HG03469 (cell line): ENCODE measurements at regions not wholly inside any gene's neighbourhood (a gene's known extent, or its start where the extent isn't known, plus 50 kb on each side); places are given as distances from the start of the nearest gene placed in this dataset.

Experiments used
- ATAC-seq: cut with Tn5 transposase; IDR thresholded peaks from one replicate; pipeline ENCODE4 v1.9.1; 2021; ENCODE audit warnings: mild to moderate bottlenecking, moderate library complexity, moderate number of reproducible peaks; ENCODE audit not compliant: unreplicated experiment

GRCh38 chr4:3830774-3831528 is 64.8 kb downstream of the ADRA2C start:
- ATAC-seq = no peak

DNA sequence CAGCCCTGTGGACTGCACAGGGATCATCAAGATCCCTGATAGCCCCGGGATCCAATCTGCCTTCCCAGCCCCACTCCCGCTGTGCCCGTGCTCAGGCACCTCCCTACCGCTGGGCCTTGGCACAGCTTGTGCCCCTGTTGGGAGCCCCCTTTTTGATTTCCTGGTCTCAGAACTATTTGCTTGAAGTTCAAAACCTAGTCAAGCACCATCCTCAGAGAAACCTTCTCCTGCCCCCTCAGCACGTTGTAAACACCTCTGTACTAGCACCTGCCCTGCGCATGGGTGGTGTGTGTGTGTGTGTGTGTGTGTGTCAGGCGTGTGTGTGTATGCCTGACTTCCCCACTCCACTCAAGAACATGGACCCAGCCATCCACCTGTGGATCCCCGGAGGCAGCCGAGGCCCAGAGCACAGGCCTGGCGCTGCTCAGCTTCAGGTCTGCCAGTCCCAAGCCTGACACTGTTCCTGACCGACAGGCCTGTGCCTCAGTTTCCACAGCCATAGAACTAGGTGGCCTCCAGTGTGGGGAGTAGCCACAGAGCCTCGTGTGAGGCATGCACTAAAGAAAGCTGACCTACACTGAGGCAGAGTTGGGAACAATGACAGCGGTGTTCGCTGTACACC is 65.5 kb downstream of the ADRA2C start:
- ATAC-seq = no peak

DNA sequence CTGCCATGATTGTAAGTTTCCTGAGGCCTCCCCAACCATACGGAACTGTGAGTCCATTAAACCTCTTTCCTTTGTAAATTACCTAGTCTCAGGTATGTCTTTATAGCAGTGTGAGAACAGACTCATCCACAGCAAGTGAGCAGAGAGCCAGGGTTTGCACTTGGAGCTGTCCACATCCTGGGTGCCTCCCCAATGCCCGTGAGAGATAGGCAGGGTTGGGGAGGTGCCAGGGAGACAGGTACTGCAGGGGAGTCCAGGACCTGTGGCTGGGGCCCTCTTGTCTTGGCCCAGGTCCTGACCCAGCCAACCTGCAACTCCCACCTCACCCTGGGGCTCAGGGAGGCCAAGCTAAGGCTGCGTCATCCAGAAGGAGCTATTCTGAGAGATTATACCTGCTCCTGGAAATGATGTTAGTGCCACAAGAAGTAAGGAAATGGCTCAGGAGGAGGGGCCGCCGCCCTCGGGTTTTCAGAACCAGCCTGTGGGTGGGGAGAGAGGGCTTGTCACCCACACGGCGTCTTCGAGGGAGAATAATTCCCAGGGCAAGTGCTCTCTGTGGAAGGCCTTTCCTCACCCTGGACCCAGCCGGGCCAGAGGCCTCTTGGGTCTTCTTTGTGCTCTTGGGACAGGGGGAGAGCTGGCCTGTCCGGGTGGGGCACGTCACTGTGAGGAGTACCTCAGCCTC is 66.5 kb downstream of the ADRA2C start:
- ATAC-seq = no peak

- no peak for ATAC-seq
Observed at GRCh38 chr4:3833326-3833989, 67.3 kb downstream of the ADRA2C start.

DNA sequence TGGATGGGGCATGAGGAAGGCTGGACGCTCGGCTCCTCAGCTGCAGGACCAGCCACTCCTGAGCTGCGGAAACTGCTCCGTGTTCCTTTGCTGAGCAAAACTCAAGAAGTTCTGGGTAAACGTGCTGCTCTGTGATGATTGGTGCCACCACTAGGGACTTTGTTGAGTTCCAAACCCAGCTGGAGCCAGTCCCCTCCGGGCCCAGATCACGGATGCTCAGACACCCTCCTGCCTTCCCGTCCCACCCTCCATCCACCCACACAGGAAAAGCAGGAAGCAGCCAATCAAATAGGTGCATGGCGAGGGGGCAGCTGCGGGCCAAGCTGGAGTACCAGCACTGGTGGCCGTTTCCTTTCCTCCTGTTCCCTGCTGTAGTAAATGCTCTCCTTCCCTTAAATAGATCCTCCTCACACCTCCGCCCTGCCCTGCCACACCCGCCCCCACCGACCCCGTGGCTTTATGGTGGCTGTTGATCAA is 68.0 kb downstream of the ADRA2C start:
- no peak for ATAC-seq

GRCh38 chr4:3834663-3835521 is 68.7 kb downstream of the ADRA2C start:
- no peak for ATAC-seq

GRCh38 chr4:3835527-3836405 is 69.6 kb downstream of the ADRA2C start:
- no peak for ATAC-seq

- no peak for ATAC-seq
Observed at GRCh38 chr4:3836406-3836755, 70.2 kb downstream of the ADRA2C start.

DNA sequence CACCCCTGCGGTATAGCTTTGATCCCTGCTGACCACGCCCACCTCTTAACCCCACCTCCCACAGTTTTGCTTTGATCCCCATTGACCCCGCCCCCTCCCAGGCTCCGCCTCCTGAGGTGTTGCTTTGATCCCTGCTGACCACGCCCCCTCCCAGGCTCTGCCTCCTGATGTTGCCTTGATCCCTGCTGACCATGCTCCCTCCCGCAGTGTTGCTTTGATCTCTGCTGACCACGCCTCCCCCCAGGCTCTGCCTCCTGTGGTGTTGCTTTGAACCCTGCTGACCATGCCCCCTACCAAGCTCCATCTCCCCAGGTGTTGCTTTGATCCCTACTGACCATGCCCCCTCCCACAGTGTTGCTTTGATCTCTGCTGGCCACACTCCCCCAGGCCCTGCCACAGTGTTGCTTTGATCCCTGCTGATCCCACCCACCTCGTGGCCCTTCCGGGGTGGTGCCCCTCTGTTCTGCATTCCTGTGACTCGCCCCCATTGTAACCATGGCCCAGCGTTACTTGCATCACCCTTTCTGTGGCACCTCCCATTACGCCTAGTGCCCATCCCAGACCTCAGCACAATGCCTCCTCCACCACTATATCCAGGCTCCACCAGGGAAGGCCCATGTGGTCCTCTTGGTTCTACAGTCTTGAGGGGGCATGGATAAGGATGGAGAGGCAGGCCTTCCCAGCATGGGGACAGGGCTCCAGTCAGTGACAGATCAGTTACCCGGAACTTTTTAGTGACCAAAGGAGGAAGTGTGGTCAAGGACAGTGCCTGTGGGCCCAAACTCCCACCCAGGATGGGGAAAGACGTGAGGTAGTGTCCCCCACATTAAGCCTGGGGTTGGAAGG is 70.8 kb downstream of the ADRA2C start:
- ATAC-seq = no peak

DNA sequence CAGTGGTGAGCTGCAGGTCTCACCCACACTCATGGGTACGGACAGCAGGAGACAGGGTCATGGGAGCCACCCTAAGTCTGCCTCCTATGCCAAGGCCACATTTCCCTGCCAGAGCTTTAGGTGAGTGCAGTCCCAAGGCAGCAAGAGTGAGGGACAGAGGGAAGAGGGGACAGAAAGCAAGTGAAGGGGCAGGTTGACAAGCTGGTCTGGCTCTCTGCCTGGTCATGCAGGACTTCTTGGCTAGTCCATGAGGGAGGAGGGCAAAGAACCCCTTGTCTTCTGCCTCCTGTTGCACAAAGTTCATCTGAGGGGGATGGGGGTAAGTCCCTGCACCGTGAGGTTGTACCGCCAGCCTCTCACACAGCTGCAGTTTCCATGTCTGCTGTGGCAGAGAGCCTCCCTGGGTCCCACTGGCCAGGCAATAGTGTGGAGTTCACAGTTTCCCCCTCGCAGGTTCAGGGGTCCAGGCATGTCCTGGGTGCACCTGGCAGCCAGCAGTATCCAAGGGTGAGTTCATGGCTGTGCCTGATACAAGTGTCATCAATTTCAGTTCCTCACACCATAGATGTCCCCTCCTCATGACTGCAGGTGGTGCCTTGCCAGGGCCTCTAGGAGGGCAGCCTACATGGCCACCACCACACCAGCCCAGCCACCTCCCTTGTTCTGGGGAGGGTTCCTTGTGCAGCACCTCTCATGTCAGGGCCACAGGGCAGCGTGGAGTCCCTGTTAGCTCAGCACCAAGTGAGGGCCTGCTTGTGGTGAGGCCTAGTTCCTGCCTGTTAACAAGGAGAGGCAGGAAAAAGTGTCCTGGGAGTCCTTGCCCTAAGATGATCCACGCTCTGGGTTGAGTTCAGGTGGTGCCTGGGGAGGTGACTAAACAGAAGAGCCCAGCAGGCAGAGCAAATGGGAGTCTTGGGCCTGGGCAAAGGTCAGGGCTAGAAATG is 72.5 kb downstream of the ADRA2C start:
- no peak for ATAC-seq

DNA sequence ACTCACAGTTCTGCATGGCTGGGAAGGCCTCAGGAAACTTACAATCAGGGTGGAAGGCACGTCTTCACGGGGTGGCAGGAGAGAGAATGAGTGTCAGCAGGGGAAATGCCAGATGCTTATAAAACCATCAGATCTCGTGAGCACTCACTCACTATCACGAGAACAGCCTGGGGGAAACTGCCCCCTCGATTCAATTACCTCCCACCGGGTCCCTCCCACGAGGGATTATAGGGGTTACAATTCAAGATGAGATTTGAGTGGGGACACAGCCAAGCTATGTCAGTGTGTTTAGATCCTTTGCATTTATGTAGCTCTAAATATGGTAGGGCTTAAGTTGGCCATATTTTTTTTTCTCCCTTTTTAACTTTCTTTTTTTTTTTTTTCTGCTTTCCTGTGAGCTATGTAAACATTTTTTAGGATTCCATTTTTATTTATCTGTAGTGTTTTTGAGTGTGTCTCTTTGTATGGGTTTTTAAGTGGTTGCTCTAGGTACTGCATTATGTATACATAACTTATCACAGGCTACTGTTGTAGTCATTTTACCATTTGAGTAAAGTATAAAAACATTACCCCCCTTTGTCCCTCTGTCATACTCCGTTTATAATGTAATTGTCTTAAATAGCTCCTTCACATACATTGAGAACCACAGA is 79.0 kb downstream of the ADRA2C start:
- no peak for ATAC-seq

GRCh38 chr4:3845744-3846429 is 79.7 kb downstream of the ADRA2C start:
- no peak for ATAC-seq

GRCh38 chr4:3847211-3847940 is 81.2 kb downstream of the ADRA2C start:
- no peak for ATAC-seq

DNA sequence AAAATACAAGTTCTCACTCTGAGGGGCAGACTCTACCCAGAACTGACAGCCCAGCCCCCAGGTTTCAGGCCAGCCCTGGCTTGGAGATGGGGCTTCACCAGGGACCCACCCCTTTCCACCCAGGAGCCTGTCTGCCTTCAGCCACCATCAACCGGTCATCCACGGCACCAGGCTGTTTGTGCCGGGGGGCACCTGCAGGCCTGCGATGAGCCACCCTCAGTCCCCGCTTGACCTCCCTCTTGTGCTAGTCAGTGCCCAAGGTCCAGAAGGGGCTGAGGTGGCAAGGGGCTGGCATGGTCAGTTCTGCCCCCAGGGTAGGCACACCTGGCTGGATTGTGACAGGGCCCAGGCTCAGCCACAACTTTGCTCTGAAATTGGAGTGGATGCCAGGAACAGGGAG is 82.1 kb downstream of the ADRA2C start:
- no peak for ATAC-seq

DNA sequence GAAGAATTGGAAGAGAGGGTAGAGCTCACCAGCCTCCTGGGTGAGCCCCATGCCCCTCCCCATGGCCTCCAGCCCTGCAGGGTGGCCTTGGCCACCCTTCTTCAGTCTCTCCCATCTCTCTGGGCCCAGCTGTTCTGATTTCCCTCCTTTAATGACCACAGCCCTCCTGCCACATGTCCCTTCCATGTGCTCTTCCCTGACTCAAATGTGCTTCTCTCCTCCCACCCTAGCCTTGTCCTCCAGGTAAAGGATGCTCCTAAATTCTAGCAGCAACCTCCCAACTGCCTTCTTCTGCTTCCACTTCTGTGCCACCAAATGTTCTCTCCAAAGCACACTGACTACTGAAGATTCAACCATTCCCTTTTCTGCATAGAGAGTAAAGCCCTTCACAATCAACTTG is 83.0 kb downstream of the ADRA2C start:
- ATAC-seq = no peak

DNA sequence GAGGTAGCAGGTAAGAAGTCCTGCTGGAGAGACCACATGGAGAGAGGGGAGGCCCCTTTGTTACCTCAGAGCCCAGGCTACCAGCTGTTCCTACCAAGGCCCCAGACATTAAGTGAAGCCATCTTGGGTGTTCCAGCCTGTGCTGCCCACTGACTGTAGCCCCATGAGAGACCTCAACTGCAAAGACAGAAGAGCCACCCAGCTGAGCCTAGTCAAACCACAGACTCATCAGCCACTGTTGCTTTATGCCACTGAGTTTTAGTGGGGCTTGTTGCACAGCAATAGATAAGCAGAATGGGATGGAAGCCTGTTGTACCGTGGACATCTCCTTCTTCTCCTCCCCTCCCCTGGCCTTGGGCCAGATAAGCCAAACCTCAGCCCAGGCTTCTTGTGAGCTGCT is 83.9 kb downstream of the ADRA2C start:
- no peak for ATAC-seq
